ENCODE measurements at regions not wholly inside any gene's neighbourhood (a gene's known extent, or its start where the extent isn't known, plus 50 kb on each side); places are given as distances from the start of the nearest gene placed in this dataset.

DNA sequence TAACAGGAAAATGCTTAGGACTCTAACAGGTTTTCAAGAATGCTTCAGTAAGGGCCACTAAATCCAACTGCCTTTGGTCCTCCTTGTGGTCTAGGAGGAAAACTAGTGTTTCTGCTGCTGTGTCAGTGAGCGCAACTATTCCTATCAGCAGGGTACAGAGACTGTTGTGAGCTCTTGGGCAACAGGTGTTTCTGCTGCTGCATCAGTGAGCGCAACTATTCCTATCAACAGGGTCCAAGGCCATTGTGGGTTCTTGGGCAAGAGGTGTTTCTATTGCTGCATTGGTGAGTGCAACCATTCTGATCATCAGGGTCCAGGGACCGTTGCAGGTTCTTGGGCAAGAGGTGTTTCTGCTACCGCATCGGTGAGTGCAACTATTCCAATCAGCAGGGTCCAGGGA is 256.3 kb downstream of the CDH10 start:
- Histone ChIP-seq H3K79me2 (ENCODE audit: insufficient read depth, low read length) (no peaks in the 10 kb centered on the region), H3K9me3 (ENCODE audit: low read length) (no peaks in the 10 kb centered on the region), H3K9me2 (ENCODE audit: low read depth, low read length) (no peaks in the 10 kb centered on the region), H3K27me3 (ENCODE audit: insufficient read depth, low read length) (no peaks in the 10 kb centered on the region), H3F3A (ENCODE audit: insufficient read depth, low read length) (no peaks in the 10 kb centered on the region), H3K4me3 (ENCODE audit: low read depth, low read length, poor library complexity, severe bottlenecking) (no peak overlapping the region), H3K4me1 (ENCODE audit: insufficient read depth, low read length, severe bottlenecking) (peaks cover 10% of the 10 kb centered on the region), H3K9ac (ENCODE audit: low read length) (no peak overlapping the region), H3K27ac (ENCODE audit: low read depth, low read length, poor library complexity, severe bottlenecking) (no peak overlapping the region), H3K4me2 (ENCODE audit: low read length) (no peak overlapping the region), H3K36me3 (ENCODE audit: insufficient read depth, low read length) (no peaks in the 10 kb centered on the region), H2AFZ (ENCODE audit: low read length) (no peak overlapping the region), H4K20me1 (ENCODE audit: insufficient read depth, low read length) (no peaks in the 10 kb centered on the region)
- TF ChIP-seq EZH2 (IDR thresholded peaks at IDR 0.05; ENCODE audit: borderline replicate concordance, low read length) = no peak

DNA sequence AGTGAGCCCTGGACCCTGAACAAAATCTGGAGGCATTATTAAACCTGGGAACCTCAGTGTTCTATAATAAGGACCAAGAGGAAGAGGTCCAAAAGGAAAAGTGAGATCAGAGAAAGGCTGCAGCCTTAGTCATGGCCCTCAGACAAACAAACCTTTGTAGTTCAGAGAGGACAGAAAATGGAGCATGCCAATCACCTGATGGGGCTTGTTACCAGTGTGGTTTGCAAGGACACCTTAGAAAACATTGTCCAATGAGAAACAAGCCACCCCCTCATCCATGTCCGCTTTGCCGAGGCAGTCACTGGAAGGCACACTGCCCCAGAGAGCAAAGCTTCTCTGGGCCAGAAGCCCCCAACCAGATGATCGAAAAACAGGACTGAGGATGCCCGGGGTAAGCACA is 254.8 kb downstream of the CDH10 start:
- Histone ChIP-seq H3K36me3 (ENCODE audit: insufficient read depth, low read length) (no peaks in the 10 kb centered on the region; the same call in 1 of the 2 replicates), H3K27me3 (ENCODE audit: insufficient read depth, low read length) (no peaks in the 10 kb centered on the region), H4K20me1 (ENCODE audit: insufficient read depth, low read length) (no peaks in the 10 kb centered on the region), H2AFZ (ENCODE audit: low read length) (no peak overlapping the region), H3K4me1 (ENCODE audit: insufficient read depth, low read length, severe bottlenecking) (peaks cover 4% of the 10 kb centered on the region), H3K9me3 (ENCODE audit: low read length) (no peaks in the 10 kb centered on the region), H3K4me3 (ENCODE audit: low read depth, low read length, poor library complexity, severe bottlenecking) (no peak overlapping the region), H3F3A (ENCODE audit: insufficient read depth, low read length) (no peaks in the 10 kb centered on the region), H3K9me2 (ENCODE audit: low read depth, low read length) (no peaks in the 10 kb centered on the region), H3K9ac (ENCODE audit: low read length) (no peak overlapping the region), H3K4me2 (ENCODE audit: low read length) (no peak overlapping the region), H3K79me2 (ENCODE audit: insufficient read depth, low read length) (no peaks in the 10 kb centered on the region), H3K27ac (ENCODE audit: low read depth, low read length, poor library complexity, severe bottlenecking) (no peak overlapping the region)
- TF ChIP-seq EZH2 (IDR thresholded peaks at IDR 0.05; ENCODE audit: borderline replicate concordance, low read length) = no peak
- TF ChIP-seq, protein P1, sequence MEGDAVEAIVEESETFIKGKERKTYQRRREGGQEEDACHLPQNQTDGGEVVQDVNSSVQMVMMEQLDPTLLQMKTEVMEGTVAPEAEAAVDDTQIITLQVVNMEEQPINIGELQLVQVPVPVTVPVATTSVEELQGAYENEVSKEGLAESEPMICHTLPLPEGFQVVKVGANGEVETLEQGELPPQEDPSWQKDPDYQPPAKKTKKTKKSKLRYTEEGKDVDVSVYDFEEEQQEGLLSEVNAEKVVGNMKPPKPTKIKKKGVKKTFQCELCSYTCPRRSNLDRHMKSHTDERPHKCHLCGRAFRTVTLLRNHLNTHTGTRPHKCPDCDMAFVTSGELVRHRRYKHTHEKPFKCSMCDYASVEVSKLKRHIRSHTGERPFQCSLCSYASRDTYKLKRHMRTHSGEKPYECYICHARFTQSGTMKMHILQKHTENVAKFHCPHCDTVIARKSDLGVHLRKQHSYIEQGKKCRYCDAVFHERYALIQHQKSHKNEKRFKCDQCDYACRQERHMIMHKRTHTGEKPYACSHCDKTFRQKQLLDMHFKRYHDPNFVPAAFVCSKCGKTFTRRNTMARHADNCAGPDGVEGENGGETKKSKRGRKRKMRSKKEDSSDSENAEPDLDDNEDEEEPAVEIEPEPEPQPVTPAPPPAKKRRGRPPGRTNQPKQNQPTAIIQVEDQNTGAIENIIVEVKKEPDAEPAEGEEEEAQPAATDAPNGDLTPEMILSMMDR (IDR thresholded peaks at IDR 0.05; ENCODE audit: low read length) = no peak

- Histone ChIP-seq H3K9ac (ENCODE audit: low read length) (no peak overlapping the region), H3K79me2 (ENCODE audit: insufficient read depth, low read length) (no peaks in the 10 kb centered on the region), H3K4me2 (ENCODE audit: low read length) (no peak overlapping the region), H3K4me1 (ENCODE audit: insufficient read depth, low read length, severe bottlenecking) (peaks cover under 1% of the 10 kb centered on the region), H3F3A (ENCODE audit: insufficient read depth, low read length) (no peaks in the 10 kb centered on the region), H3K9me2 (ENCODE audit: low read depth, low read length) (no peaks in the 10 kb centered on the region), H2AFZ (ENCODE audit: low read length) (no peak overlapping the region), H3K9me3 (ENCODE audit: low read length) (no peaks in the 10 kb centered on the region), H3K4me3 (ENCODE audit: low read depth, low read length, poor library complexity, severe bottlenecking) (no peak overlapping the region), H3K27ac (ENCODE audit: low read depth, low read length, poor library complexity, severe bottlenecking) (no peak overlapping the region), H3K36me3 (ENCODE audit: insufficient read depth, low read length) (no peaks in the 10 kb centered on the region; the same call in 1 of the 2 replicates), H3K27me3 (ENCODE audit: insufficient read depth, low read length) (no peaks in the 10 kb centered on the region), H4K20me1 (ENCODE audit: insufficient read depth, low read length) (no peaks in the 10 kb centered on the region)
- TF ChIP-seq, protein P1 (IDR thresholded peaks at IDR 0.05; ENCODE audit: low read length) = no peak
- no peak for TF ChIP-seq EZH2 (IDR thresholded peaks at IDR 0.05; ENCODE audit: borderline replicate concordance, low read length)
These were observed 253.0 kb downstream of the CDH10 start for GRCh38 chr5:24391816-24392215.

DNA sequence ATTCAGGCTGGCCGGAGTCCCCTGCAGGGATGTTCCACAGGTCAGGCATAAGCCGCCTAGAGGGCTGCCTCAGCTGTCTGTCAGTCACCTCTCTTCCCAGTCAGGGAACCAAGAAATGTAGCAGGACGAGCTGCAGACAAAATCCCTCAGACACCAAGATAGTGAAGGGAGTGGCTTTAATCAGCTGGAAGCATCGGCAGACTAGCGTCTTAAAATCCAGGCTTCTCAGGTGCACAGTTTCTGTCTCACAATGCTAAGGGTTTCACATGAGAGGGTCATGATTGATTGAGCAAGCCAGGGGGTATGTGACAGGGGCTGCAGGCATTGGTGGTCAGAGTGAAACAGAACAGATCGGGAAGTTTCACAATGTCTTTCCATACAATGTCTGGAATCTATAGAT is 247.2 kb downstream of the CDH10 start:
- no peaks in the 10 kb centered on the region for H3K9me3 ChIP-seq (ENCODE audit: low read length)
- no peaks in the 10 kb centered on the region for H3K79me2 ChIP-seq (ENCODE audit: insufficient read depth, low read length)
- H3F3A ChIP-seq (ENCODE audit: insufficient read depth, low read length) = no peaks in the 10 kb centered on the region
- H3K27ac ChIP-seq (ENCODE audit: low read depth, low read length, poor library complexity, severe bottlenecking) = peak overlapping the region; percentile 90
- no peak overlapping the region; the same call in 1 of the 2 replicates for H3K9ac ChIP-seq (ENCODE audit: low read length)
- H3K4me1 ChIP-seq (ENCODE audit: insufficient read depth, low read length, severe bottlenecking) = peaks cover 25% of the 10 kb centered on the region
- no peak for TF ChIP-seq EZH2 (IDR thresholded peaks at IDR 0.05; ENCODE audit: borderline replicate concordance, low read length)
- no peaks in the 10 kb centered on the region; the same call in 1 of the 2 replicates for H3K36me3 ChIP-seq (ENCODE audit: insufficient read depth, low read length)
- peak overlapping the region; percentile 52 for H3K4me2 ChIP-seq (ENCODE audit: low read length)
- H3K4me3 ChIP-seq (ENCODE audit: low read depth, low read length, poor library complexity, severe bottlenecking) = peak overlapping the region; percentile 2
- H4K20me1 ChIP-seq (ENCODE audit: insufficient read depth, low read length) = no peaks in the 10 kb centered on the region
- H2AFZ ChIP-seq (ENCODE audit: low read length) = no peak overlapping the region
- no peaks in the 10 kb centered on the region for H3K9me2 ChIP-seq (ENCODE audit: low read depth, low read length)
- no peaks in the 10 kb centered on the region for H3K27me3 ChIP-seq (ENCODE audit: insufficient read depth, low read length)
